ENCODE measurements at regions not wholly inside any gene's neighbourhood (a gene's known extent, or its start where the extent isn't known, plus 50 kb on each side); places are given as distances from the start of the nearest gene placed in this dataset.

GRCh38 chr5:35319333-35320002 is 89.2 kb upstream of the PRLR start:
- peak; percentile 34 for DNase-seq (ENCODE audit: low read depth)

GRCh38 chr5:35317586-35317985 is 87.3 kb upstream of the PRLR start:
- no peak for DNase-seq (ENCODE audit: low read depth)

DNA sequence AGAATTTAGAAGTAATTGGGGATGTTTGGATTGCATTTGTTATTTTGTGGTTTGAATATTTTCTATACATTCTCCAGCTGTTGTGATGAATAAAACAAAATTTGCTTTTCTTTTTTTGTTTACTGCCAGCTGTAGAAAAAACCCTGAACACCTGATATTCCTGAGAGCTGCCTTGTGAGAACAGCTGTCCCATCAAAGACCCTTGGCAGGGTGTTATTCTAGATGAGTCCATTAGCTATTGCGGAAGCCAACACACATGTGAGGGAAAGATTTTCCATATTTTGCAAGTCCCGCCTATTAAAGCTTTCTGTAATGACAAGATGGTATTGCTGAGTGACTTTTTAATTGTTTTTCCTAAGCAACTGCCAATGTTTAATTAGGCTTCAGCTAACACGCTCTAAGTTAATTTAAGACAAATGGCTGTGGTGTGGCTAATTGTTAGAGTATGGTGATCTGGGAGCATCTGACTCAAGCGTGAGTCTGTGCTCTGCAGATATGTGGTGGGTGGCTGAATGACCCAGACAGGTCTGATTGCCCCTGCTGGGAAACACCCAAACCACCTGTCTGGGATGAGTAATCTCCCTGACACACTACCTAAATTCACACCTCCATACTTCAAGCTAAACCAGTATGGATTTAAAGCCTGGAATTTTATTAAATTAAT is 86.5 kb upstream of the PRLR start:
- no peak for DNase-seq (ENCODE audit: low read depth)

DNA sequence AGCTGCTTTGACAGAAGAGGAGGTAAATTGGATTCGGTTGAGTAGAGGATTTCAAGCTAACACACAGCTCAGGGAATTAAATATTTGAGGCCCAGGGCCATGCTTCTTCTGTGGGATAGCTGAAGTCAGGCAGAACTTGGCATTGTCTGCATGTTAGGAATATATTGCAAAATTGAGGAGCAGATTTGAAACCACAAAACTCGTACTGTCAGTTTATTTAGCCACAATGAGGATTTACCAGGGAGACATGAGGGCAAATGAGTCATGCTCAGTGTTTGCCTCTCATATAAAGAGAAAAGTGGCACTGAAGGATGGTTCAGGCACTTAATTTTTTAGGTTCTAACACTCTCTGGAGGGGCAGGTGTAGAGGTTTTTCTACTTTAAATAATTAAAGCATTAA is 83.0 kb upstream of the PRLR start:
- no peak for DNase-seq (ENCODE audit: low read depth)

DNA sequence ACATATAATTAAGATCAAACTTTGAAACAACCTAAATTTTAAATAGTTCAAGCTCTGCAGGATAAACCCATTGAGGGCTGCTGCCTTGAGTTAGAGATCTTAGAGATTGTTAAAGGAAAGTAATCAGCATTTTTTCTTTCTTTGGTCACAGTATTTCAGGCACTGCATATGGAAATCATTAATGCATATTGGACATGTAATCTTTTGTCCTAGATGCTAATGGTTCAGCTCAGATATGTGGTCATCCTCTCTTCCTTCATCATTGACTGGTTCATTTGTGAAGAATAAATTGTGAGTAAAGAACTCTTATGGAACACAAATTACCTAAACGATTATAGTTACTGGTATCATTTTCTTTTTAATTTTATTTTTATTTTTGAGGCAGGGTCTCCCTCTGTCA is 82.0 kb upstream of the PRLR start:
- DNase-seq (ENCODE audit: low read depth), result no peak

- no peak for DNase-seq (ENCODE audit: low read depth)
Measured at GRCh38 chr5:35309365-35310130, 79.3 kb upstream of the PRLR start.

GRCh38 chr5:35308421-35308820 is 78.1 kb upstream of the PRLR start:
- no peak for DNase-seq (ENCODE audit: low read depth)

DNA sequence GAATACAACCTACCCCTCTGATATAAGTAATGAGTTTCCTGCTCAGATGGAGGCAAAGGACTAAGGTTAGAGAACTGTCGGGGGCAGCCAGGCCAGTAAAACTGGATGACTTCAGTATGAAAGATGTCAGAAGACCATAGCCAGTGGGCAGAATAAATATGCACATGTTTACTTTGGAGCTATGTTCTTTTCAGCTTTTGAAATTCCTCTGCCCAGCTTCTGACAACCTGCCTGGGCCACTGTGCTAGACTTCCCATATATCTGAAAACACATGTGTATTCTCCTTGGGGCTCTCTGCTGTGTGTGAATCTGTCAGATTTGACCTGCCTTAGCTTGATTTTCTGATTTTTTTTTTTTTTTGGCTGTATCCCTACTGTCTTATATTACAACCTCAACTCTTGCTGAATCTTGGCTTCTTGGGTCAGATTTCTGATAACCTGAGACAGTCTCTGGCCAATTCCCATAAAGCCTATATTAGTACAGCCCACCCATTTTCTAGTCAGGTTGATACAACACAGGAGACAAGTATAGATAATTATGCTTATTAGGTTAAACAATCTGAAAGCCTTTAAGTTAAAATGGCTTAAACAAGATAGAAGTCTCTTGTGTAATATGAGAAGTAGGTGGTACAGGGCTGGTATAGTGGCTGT is 76.6 kb upstream of the PRLR start:
- DNase-seq (ENCODE audit: low read depth), result no peak

DNA sequence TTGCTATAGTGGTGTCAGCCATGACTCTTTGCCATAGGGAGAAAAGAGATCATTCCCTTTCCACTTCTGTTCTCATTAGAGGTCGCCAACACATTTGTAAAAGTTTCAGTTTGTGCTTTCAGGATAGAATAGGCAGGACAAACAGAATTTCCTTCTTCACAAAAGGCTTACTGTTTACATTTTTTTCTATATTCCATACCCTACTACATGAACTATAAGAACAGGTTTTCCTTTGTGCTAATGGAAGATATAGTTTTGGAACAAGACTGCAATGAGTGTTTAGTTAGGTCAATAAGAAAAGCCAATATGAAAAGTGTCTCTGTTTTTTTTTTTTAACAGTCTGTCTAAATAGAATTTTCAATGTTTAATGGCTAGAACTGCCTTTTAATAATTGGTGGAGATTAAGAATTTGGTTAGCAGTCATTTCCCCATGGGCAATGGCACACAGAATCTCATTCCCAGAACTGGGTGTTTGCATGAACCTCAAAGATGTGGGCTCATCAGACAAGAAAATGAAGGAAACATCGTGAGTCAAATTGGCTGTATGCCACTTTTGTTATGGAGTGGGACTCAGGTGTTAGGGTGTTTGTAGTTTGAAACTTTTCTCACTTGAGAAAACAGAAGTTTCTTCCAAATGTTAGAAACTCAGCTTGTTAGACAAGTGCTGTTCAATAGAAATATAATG is 75.2 kb upstream of the PRLR start:
- DNase-seq (ENCODE audit: low read depth), result no peak

DNA sequence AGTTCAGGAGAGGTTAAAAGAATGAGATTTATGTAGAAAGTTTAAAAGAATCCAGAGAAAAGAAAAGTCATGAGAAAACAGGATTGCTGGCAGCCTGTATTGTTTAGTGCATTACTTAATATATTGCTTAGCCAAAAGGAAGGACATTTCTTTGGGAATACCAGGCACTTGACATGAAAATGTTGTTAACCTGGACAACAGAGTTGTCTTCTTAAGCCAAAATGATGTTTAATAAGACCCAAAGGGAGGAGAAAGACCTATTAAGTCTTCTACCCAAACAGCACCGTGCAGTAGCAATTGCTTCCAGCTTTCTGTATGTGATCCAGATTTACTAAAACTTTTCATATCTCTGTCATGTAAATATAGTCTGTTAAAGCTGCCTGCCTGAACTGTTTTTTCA is 74.0 kb upstream of the PRLR start:
- DNase-seq (ENCODE audit: low read depth), result no peak

- no peak for DNase-seq (ENCODE audit: low read depth)
Measured at GRCh38 chr5:35303152-35303551, 72.9 kb upstream of the PRLR start.

DNA sequence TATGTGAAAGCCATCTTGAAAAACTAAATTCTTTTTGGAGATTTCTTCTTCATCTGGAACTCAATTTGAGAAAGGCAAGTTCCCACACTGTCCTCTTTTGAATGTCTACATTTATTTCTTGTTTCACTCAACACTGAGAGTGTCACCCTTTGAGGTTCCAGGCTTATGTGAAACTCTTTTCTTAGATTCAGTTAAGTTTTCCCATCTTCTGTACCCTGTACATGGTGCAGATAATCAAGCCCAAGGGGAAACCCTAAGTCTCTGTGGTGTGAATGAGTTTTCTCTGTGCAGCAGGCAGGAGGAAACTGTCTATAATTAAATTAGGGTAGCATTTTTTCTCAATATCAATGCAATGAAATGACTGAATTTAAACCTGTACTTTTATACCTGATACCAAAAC is 72.3 kb upstream of the PRLR start:
- no peak for DNase-seq (ENCODE audit: low read depth)

- no peak for DNase-seq (ENCODE audit: low read depth)
Measured at GRCh38 chr5:35297755-35298154, 67.5 kb upstream of the PRLR start.

DNA sequence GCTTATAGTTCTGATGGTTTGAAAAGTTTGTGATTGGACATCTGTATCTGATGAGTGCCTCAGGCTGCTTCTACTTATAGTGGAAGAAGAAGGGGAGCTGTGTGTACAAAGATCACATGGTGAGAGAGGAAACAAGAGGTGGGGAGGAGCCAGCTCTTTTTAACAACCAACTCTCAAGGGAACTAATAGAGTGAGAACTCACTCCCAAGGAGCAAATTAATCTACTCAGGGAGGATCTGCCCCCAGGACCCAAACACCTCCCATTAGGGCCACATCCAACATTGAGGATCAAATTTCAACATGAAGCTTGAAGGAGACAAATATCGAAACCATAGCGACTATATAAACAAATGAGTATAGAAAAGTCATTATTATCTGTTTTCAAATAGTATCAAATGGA is 64.7 kb upstream of the PRLR start:
- DNase-seq (ENCODE audit: low read depth), result no peak

DNA sequence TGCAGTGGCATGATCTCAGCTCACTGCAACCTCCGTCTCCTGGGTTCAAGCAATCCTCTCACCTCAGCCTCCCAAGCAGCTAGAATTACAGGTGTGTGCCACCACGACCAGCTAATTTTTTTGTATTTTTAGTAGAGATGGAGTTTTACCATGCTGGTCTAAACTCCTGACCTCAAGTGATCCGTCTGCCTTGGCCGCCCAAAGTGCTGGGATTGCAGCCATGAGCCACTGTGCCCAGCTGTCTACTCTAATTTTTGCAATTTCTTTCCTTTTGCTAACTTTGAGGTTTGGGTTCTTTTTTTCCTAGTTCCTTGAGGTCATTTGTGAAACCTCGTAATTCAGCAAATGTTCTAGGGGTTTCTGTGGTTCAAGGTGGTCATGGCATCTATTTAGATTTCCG is 63.7 kb upstream of the PRLR start:
- no peak for DNase-seq (ENCODE audit: low read depth)

DNA sequence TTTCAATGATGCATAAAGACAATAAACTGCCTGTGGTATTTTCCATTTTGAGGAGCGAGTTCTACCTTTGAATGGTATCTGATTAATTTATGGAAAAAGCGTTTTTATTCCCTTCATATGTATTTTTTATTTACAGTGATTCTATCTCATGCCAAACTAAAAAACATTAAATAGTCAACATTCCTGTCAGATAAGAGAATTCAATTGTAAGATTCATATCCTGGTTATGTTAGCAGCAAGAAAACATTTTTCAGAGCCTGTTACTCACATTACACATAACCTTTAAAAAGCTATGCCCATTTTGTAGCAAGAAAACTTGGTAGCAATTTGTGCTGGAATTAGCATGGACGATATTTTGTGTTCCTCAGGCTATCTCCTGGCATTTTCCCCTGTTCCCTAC is 55.1 kb upstream of the PRLR start:
- no peak for DNase-seq (ENCODE audit: low read depth)

GRCh38 chr5:35285011-35285410 is 54.7 kb upstream of the PRLR start:
- DNase-seq (ENCODE audit: low read depth), result no peak

DNA sequence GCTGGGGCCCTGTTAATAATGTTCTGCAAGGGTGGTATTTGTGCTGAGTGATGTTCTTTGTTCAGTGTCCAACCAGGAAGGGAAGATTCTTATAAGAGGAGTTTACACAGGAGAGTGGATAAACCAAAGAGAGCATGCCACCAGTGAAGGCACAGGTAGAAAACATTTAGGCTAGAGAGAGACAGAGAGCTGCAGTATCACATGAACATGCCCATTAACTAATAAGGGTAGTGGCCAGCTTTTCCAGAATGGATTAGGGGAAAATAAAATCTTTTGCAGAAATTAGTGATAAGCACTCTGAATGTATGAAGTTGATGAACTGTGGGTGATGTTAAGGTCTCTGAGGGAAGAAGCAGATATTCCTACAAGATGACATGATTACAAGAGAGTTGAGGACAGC is 54.1 kb upstream of the PRLR start:
- DNase-seq (ENCODE audit: low read depth), result no peak

GRCh38 chr5:35282810-35283209 is 52.5 kb upstream of the PRLR start:
- no peak for DNase-seq (ENCODE audit: low read depth)

- DNase-seq (ENCODE audit: low read depth), result no peak
Measured at GRCh38 chr5:35281613-35282012, 51.3 kb upstream of the PRLR start.
